Gastrocnemius medialis (tissue), 4 donors: ENCODE measurements at regions not wholly inside any gene's neighbourhood (a gene's known extent, or its start where the extent isn't known, plus 50 kb on each side); places are given as distances from the start of the nearest gene placed in this dataset.

Experiments
- ATAC-seq, 2 donors: fragments of 150-250 bp; one replicate each; pipeline ENCODE4 v1.9.1; 2016
- DNase-seq, 2 donors: peaks; one replicate each; pipeline ENCODE4 v3.0.0-alpha.2; 2019
- H3K27ac ChIP-seq, 4 donors: fragments of 200-600 bp; sonication (generic); 1 replicate in 1 of 4; 2 replicates in 3 of 4; pipeline ENCODE4 v1.5.1; 2016 to 2018; ENCODE audit warnings: mild to moderate bottlenecking in 2 of 4, moderate library complexity in 1 of 4
- H3K27me3 ChIP-seq, 3 donors: fragments of 200-600 bp; sonication (generic) in 2 of 3; 1 replicate in 1 of 3; 2 replicates in 2 of 3; pipeline versions ENCODE4 v1.5.1 to v1.6.0; 2016 to 2019; ENCODE audit warnings: mild to moderate bottlenecking in 1 of 3, moderate library complexity in 1 of 3
- H3K36me3 ChIP-seq, 2 donors: fragments of 200-600 bp; sonication (generic) in 1 of 2; one replicate each; pipeline ENCODE4 v1.5.1; 2017 to 2018
- H3K4me1 ChIP-seq, 2 donors: fragments of 200-600 bp; sonication (generic) in 1 of 2; one replicate each; pipeline ENCODE4 v1.5.1; 2016 to 2017; ENCODE audit warnings: mild to moderate bottlenecking in 2 of 2
- H3K4me3 ChIP-seq, 4 donors: fragments of 200-600 bp; sonication (generic) in 3 of 4; 1 replicate in 1 of 4; 2 replicates in 3 of 4; pipeline ENCODE4 v1.5.1; 2016 to 2019; ENCODE audit warnings: mild to moderate bottlenecking in 2 of 4
- H3K9me3 ChIP-seq, 3 donors: fragments of 200-600 bp; sonication (generic) in 2 of 3; 1 replicate in 1 of 3; 2 replicates in 2 of 3; pipeline ENCODE4 v1.5.1; 2016 to 2019
- POLR2A ChIP-seq, 2 donors: fragments of 450-650 bp; IDR thresholded peaks; one replicate each; pipeline ENCODE4 v1.6.1; 2017; ENCODE audit warnings: antibody characterized with exemption in 2 of 2, mild to moderate bottlenecking in 2 of 2, moderate library complexity in 2 of 2
- in situ Hi-C, 4 donors: fragments of 200-750 bp; cut with MboI; loops; one replicate each; pipeline versions ENCODE4 v1.15.0 to v1.8.0; 2017; ENCODE audit warnings: low sequenced_read_pairs in 4 of 4
- intact Hi-C: fragments of 100-400 bp; cut with DNase I; formaldehyde crosslinking; loops from one replicate; pipeline ENCODE4 v1.15.1; 2023; ENCODE audit warnings: low total_unique reads
- TF ChIP-seq, protein P1 (sequence below), 5 experiments: fragments of 450-650 bp in 3 of 5; fragments of 200-600 bp in 2 of 5; sonication (generic) in 2 of 5; IDR thresholded peaks in 4 of 5; conservative IDR thresholded peaks in 1 of 5; 1 replicate in 4 of 5; 2 replicates in 1 of 5; pipeline ENCODE4 v1.5.1; 2016 to 2019; ENCODE audit warnings: antibody characterized with exemption in 5 of 5, mild to moderate bottlenecking in 3 of 5, moderate library complexity in 3 of 5

DNA sequence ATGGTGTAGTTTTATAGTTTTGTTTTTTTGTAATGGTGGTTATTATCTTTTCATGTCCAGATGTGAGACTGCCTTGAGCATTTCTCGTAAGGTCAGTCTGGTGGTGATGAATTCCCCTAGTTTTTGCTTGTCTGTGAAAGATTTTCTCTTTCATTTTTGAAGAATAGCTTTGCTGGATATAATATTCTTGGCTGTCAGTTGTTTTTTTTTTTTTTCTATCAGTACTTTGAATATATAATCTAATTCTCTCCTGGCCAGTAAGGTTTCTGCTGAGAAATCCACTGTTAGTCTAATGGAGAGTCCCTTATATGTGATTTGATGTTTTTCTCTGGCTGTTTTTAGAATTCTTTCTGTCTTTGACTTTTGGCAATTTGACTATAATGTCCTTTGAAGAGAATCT is 106.9 kb downstream of the CARTPT start:
- H3K36me3 ChIP-seq = no peaks in the 10 kb centered on the region
- no peaks in the 10 kb centered on the region for H3K27me3 ChIP-seq
- ATAC-seq (no peak), DNase-seq (no peak)
- TF ChIP-seq POLR2A (IDR thresholded peaks at IDR 0.05) = no peak
- TF ChIP-seq, protein P1, sequence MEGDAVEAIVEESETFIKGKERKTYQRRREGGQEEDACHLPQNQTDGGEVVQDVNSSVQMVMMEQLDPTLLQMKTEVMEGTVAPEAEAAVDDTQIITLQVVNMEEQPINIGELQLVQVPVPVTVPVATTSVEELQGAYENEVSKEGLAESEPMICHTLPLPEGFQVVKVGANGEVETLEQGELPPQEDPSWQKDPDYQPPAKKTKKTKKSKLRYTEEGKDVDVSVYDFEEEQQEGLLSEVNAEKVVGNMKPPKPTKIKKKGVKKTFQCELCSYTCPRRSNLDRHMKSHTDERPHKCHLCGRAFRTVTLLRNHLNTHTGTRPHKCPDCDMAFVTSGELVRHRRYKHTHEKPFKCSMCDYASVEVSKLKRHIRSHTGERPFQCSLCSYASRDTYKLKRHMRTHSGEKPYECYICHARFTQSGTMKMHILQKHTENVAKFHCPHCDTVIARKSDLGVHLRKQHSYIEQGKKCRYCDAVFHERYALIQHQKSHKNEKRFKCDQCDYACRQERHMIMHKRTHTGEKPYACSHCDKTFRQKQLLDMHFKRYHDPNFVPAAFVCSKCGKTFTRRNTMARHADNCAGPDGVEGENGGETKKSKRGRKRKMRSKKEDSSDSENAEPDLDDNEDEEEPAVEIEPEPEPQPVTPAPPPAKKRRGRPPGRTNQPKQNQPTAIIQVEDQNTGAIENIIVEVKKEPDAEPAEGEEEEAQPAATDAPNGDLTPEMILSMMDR (IDR thresholded peaks at IDR 0.05 in 4 of 5, conservative IDR thresholded peaks at IDR 0.05 in 1 of 5) = no peak
- H3K4me1 ChIP-seq = peaks cover 7 to 11% of the 10 kb centered on the region in 2 donors
- no peak overlapping the region for H3K27ac ChIP-seq
- no peak overlapping the region for H3K4me3 ChIP-seq
- in situ Hi-C loops = no loop called here
- intact Hi-C loops = no loop called here
- no peaks in the 10 kb centered on the region for H3K9me3 ChIP-seq

DNA sequence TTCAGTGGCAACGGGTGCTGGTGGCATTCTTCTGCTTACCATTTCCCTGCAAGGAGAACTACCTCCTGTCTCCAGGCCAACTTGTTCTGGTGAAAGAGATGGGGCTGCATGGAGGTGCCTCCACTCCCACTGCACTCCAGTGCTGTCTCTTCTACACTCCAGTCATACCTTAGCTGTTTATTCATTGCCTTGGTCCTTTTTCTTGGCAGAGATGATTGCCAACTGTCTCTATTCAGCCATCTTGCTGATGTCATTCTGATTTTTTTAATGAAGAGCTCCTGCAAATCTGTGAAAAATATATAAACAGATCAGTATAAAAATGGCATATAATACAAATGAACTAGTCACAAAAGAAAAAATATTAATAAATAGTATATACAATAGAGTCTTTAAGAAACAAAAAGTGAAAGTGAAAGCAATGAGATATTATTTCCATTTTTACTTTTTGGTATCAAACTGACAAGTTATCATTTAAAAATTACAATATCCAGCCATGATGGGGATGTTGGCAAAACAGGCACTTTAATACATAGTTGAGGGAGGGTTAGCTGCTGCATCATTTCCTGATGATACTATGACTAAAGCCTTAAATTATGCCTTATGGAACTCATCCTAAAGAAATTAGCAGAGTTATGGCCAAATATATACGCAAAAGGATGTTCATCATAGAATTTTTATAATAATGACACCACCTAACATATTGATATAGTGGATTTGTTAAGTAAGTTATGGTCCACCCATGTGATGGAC is 109.4 kb downstream of the CARTPT start:
- Histone ChIP-seq H3K9me3 (no peaks in the 10 kb centered on the region), H3K36me3 (no peaks in the 10 kb centered on the region), H3K4me1 (peaks cover 7 to 13% of the 10 kb centered on the region in 2 donors), H3K4me3 (no peak overlapping the region), H3K27ac (no peak overlapping the region), H3K27me3 (no peaks in the 10 kb centered on the region)
- ATAC-seq (no peak), DNase-seq (no peak)
- intact Hi-C loops = no loop called here
- in situ Hi-C loops = no loop called here
- no peak for TF ChIP-seq POLR2A (IDR thresholded peaks at IDR 0.05)
- TF ChIP-seq, protein P1 (IDR thresholded peaks at IDR 0.05 in 4 of 5, conservative IDR thresholded peaks at IDR 0.05 in 1 of 5) = no peak

DNA sequence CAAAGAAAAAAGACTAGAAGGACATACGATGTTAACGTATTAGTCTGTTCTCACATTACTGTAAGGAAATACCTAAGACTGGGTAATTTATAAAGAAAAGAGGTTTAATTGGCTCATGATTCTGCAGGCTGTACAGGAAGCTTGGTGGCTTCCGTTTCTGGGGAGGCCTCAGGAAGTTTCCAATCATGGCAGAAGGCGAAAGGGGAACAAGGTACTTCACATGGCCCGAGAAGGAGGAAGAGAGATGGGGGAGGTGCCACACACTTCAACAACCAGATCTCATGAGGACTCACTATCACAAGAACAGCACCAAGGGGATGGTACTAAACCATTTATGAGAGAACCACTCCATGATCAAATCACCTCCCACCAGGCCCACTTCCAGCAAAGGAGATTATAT is 110.1 kb downstream of the CARTPT start:
- H3K36me3 ChIP-seq = no peaks in the 10 kb centered on the region
- TF ChIP-seq, protein P1 (IDR thresholded peaks at IDR 0.05 in 4 of 5, conservative IDR thresholded peaks at IDR 0.05 in 1 of 5) = no peak
- no peak for TF ChIP-seq POLR2A (IDR thresholded peaks at IDR 0.05)
- H3K4me3 ChIP-seq = no peak overlapping the region
- no peaks in the 10 kb centered on the region for H3K9me3 ChIP-seq
- H3K27ac ChIP-seq = no peak overlapping the region
- intact Hi-C loops (no loop called here), in situ Hi-C loops (no loop called here)
- ATAC-seq (no peak), DNase-seq (no peak)
- no peaks in the 10 kb centered on the region for H3K27me3 ChIP-seq
- H3K4me1 ChIP-seq = peaks cover 7 to 13% of the 10 kb centered on the region in 2 donors

DNA sequence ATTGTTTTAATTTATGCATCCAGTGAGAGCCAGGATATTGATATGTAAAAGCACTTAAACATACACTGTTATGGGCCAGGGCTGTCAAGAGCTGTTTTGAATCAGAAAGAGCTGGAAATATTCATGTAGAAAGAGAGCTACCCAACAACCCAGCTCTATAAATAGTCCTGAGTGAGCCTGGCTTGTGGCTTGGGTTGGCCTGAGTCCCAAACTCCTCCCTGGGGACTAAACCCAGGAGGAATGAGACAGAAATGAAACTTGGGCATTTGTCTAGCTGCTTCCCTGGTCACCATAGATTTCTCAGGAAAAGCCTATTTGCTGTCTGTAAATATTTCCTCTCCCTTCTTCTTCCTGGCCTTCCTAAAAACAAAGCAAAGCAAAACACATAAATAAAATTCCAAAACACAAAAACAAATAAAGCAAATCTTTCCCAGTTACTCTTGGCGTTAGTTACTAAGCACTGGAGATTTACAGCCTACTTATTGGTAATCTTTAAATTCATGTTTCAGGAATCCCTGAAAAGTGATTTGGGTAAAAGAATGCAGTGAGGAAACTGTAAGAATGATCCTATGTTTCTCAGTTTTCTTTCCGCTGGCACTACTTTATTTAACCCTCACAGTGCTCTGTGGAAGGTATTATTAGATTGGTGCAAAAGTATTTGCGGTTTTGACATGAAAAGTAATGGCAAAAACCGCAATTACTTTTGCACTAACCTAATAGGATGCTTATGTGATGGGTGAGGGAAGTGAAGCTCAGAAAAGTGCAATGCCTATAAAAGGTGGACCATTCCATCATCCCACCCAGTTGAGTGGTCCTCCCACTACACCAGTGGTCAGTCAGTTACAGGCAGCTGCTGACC is 111.8 kb downstream of the CARTPT start:
- in situ Hi-C loops = no loop called here
- Histone ChIP-seq H3K27ac (no peak overlapping the region), H3K27me3 (no peaks in the 10 kb centered on the region), H3K9me3 (no peaks in the 10 kb centered on the region), H3K4me3 (no peak overlapping the region), H3K36me3 (no peaks in the 10 kb centered on the region), H3K4me1 (peaks cover 7 to 13% of the 10 kb centered on the region in 2 donors)
- peak; percentile 36 to 52 for ATAC-seq
- peak in 1 of 2 donors; percentile 35 for DNase-seq
- TF ChIP-seq POLR2A (IDR thresholded peaks at IDR 0.05) = no peak
- TF ChIP-seq, protein P1 (IDR thresholded peaks at IDR 0.05 in 4 of 5, conservative IDR thresholded peaks at IDR 0.05 in 1 of 5) = no peak
- intact Hi-C loops = no loop called here
